HAP-1 (cell line): ENCODE measurements at regions not wholly inside any gene's neighbourhood (a gene's known extent, or its start where the extent isn't known, plus 50 kb on each side); places are given as distances from the start of the nearest gene placed in this dataset.
"Not testable (repeated sequence)": the region's sequence is repeated elsewhere in the genome, so short reads cannot be mapped to it uniquely, and the experiment has no call there.

ENCODE experiments used
- DNase-seq, 2 experiments: peaks; one replicate each; pipeline ENCODE4 v3.0.0-alpha.2; 2016 to 2020; ENCODE audit warnings: low spot score in 2 of 2
- H3K27me3 ChIP-seq: fragments of 250-450 bp; sonication (Bioruptor Pico); 2 replicates; pipeline ENCODE4 v1.5.1; 2020; ENCODE audit warnings: low read depth, mild to moderate bottlenecking, moderate library complexity
- H3K36me3 ChIP-seq: fragments of 250-450 bp; sonication (Bioruptor Pico); replicated peaks from 2 replicates; pipeline ENCODE4 v1.5.1; 2020; ENCODE audit warnings: mild to moderate bottlenecking
- H3K4me1 ChIP-seq: fragments of 250-450 bp; sonication (Bioruptor Pico); 2 replicates; pipeline ENCODE4 v1.5.1; 2020; ENCODE audit warnings: mild to moderate bottlenecking
- H3K4me3 ChIP-seq: fragments of 250-450 bp; sonication (Bioruptor Pico); 2 replicates; pipeline ENCODE4 v1.5.1; 2020; ENCODE audit warnings: mild to moderate bottlenecking, moderate library complexity
- H3K9me3 ChIP-seq: fragments of 250-450 bp; sonication (Bioruptor Pico); 2 replicates; pipeline ENCODE4 v1.5.1; 2020; ENCODE audit warnings: mild to moderate bottlenecking, moderate library complexity
- in situ Hi-C: fragments of 300-500 bp; cut with MboI; formaldehyde crosslinking; loops from 3 replicates; pipeline ENCODE4 v1.14.3; 2020; ENCODE audit warnings: low sequenced_read_pairs, inconsistent platforms, mixed read lengths

- Histone ChIP-seq H3K4me1 (no peaks in the 10 kb centered on the region), H3K4me3 (no peak overlapping the region), H3K9me3 (no peaks in the 10 kb centered on the region), H3K36me3 (no peaks in the 10 kb centered on the region), H3K27me3 (peaks cover 5% of the 10 kb centered on the region; the same call in 1 of the 2 replicates)
- DNase-seq: no peak
- in situ Hi-C loops: no loop called here
These were observed 496.2 kb upstream of the HS3ST5 start for GRCh38 chr6:114839019-114839418.

GRCh38 chr6:114833211-114833610, 490.4 kb upstream of the HS3ST5 start:
- in situ Hi-C loops: no loop called here
- no peaks in the 10 kb centered on the region for H3K36me3 ChIP-seq
- peaks cover 3% of the 10 kb centered on the region; the same call in 1 of the 2 replicates for H3K27me3 ChIP-seq
- H3K4me1 ChIP-seq: no peaks in the 10 kb centered on the region
- no peak for DNase-seq
- H3K9me3 ChIP-seq: no peaks in the 10 kb centered on the region
- no peak overlapping the region for H3K4me3 ChIP-seq

GRCh38 chr6:114830515-114830914, 487.7 kb upstream of the HS3ST5 start:
- no peaks in the 10 kb centered on the region for H3K9me3 ChIP-seq
- no peaks in the 10 kb centered on the region for H3K36me3 ChIP-seq
- no peak overlapping the region for H3K4me3 ChIP-seq
- H3K27me3 ChIP-seq: no peaks in the 10 kb centered on the region; the same call in none of the 2 replicates
- no peaks in the 10 kb centered on the region for H3K4me1 ChIP-seq
- no peak for DNase-seq
- in situ Hi-C loops: no loop called here

GRCh38 chr6:114827135-114827534, 484.3 kb upstream of the HS3ST5 start:
- DNase-seq: no peak
- Histone ChIP-seq H3K36me3 (no peaks in the 10 kb centered on the region), H3K4me1 (no peaks in the 10 kb centered on the region), H3K9me3 (no peaks in the 10 kb centered on the region), H3K27me3 (peaks cover 2% of the 10 kb centered on the region), H3K4me3 (no peak overlapping the region)
- in situ Hi-C loops: no loop called here

- H3K4me3 ChIP-seq: no peak overlapping the region
- in situ Hi-C loops: no loop called here
- DNase-seq: no peak
- peaks cover 2% of the 10 kb centered on the region for H3K27me3 ChIP-seq
- no peaks in the 10 kb centered on the region for H3K9me3 ChIP-seq
- H3K36me3 ChIP-seq: no peaks in the 10 kb centered on the region
- H3K4me1 ChIP-seq: no peaks in the 10 kb centered on the region
These were observed 481.6 kb upstream of the HS3ST5 start for GRCh38 chr6:114824409-114824808.

- in situ Hi-C loops: no loop called here
- H3K27me3 ChIP-seq: 0 out of 2 replicates have a peak, but pooled peaks cover 5% of the 10 kb centered on the region
- H3K4me3 ChIP-seq: no peak overlapping the region
- H3K36me3 ChIP-seq: no peaks in the 10 kb centered on the region
- no peaks in the 10 kb centered on the region for H3K9me3 ChIP-seq
- no peaks in the 10 kb centered on the region for H3K4me1 ChIP-seq
- no peak for DNase-seq
These were observed 473.9 kb upstream of the HS3ST5 start for GRCh38 chr6:114816678-114817077.

GRCh38 chr6:114810468-114810867, 467.6 kb upstream of the HS3ST5 start:
- Histone ChIP-seq H3K27me3 (no peaks in the 10 kb centered on the region), H3K36me3 (no peaks in the 10 kb centered on the region), H3K4me3 (no peak overlapping the region), H3K9me3 (no peaks in the 10 kb centered on the region), H3K4me1 (no peaks in the 10 kb centered on the region)
- in situ Hi-C loops: no loop called here
- DNase-seq: no peak

- H3K4me1 ChIP-seq, H3K4me3 ChIP-seq, H3K36me3 ChIP-seq, H3K9me3 ChIP-seq, in situ Hi-C loops, DNase-seq, H3K27me3 ChIP-seq: not testable (repeated sequence)
These were observed 462.6 kb upstream of the HS3ST5 start for GRCh38 chr6:114805426-114805825.

- no peaks in the 10 kb centered on the region for H3K27me3 ChIP-seq
- no peak for DNase-seq
- H3K36me3 ChIP-seq: no peaks in the 10 kb centered on the region
- in situ Hi-C loops: no loop called here
- H3K9me3 ChIP-seq: no peaks in the 10 kb centered on the region
- H3K4me1 ChIP-seq: peaks cover 8% of the 10 kb centered on the region
- H3K4me3 ChIP-seq: no peak overlapping the region
These were observed 453.8 kb upstream of the HS3ST5 start for GRCh38 chr6:114796576-114796975.

- H3K36me3 ChIP-seq: no peaks in the 10 kb centered on the region
- no peaks in the 10 kb centered on the region for H3K27me3 ChIP-seq
- H3K4me1 ChIP-seq: peaks cover 8% of the 10 kb centered on the region
- no peak overlapping the region for H3K4me3 ChIP-seq
- DNase-seq: no peak
- in situ Hi-C loops: no loop called here
- H3K9me3 ChIP-seq: no peaks in the 10 kb centered on the region
These were observed 450.6 kb upstream of the HS3ST5 start for GRCh38 chr6:114793428-114793827.

GRCh38 chr6:114785235-114786127, 442.7 kb upstream of the HS3ST5 start:
- Histone ChIP-seq H3K27me3 (0 out of 2 replicates have a peak, but pooled peaks cover 2% of the 10 kb centered on the region), H3K4me3 (no peak overlapping the region), H3K36me3 (no peaks in the 10 kb centered on the region), H3K4me1 (no peaks in the 10 kb centered on the region), H3K9me3 (no peaks in the 10 kb centered on the region)
- in situ Hi-C loops: no loop called here
- DNase-seq: no peak

- no peaks in the 10 kb centered on the region for H3K36me3 ChIP-seq
- H3K27me3 ChIP-seq: 0 out of 2 replicates have a peak, but pooled peaks cover 2% of the 10 kb centered on the region
- in situ Hi-C loops: no loop called here
- no peak for DNase-seq
- H3K4me3 ChIP-seq: no peak overlapping the region
- no peaks in the 10 kb centered on the region for H3K9me3 ChIP-seq
- no peaks in the 10 kb centered on the region for H3K4me1 ChIP-seq
These were observed 441.0 kb upstream of the HS3ST5 start for GRCh38 chr6:114783783-114784182.

- Histone ChIP-seq H3K27me3 (0 out of 2 replicates have a peak, but pooled peaks cover 2% of the 10 kb centered on the region), H3K36me3 (no peaks in the 10 kb centered on the region), H3K4me3 (no peak overlapping the region), H3K9me3 (no peaks in the 10 kb centered on the region), H3K4me1 (no peaks in the 10 kb centered on the region)
- DNase-seq: no peak
- in situ Hi-C loops: no loop called here
These were observed 440.3 kb upstream of the HS3ST5 start for GRCh38 chr6:114783083-114783482.

- in situ Hi-C loops: no loop called here
- DNase-seq: no peak
- H3K4me1 ChIP-seq: no peaks in the 10 kb centered on the region
- no peaks in the 10 kb centered on the region for H3K9me3 ChIP-seq
- no peaks in the 10 kb centered on the region for H3K27me3 ChIP-seq
- H3K4me3 ChIP-seq: no peak overlapping the region
- no peaks in the 10 kb centered on the region for H3K36me3 ChIP-seq
These were observed 422.0 kb upstream of the HS3ST5 start for GRCh38 chr6:114764866-114765265.
